ENCODE measurements at regions not wholly inside any gene's neighbourhood (a gene's known extent, or its start where the extent isn't known, plus 50 kb on each side); places are given as distances from the start of the nearest gene placed in this dataset.

GRCh38 chr12:81987371-81987770 lies 228.2 kb upstream of the PPFIA2 start:
- TF ChIP-seq POLR2A (IDR thresholded peaks at IDR 0.05) (no peak), CTCF (IDR thresholded peaks at IDR 0.05) (no peak)
